Breast epithelium (tissue), 4 donors: ENCODE measurements at regions not wholly inside any gene's neighbourhood (a gene's known extent, or its start where the extent isn't known, plus 50 kb on each side); places are given as distances from the start of the nearest gene placed in this dataset.

Experiments
- DNase-seq, 2 donors: peaks; one replicate each; pipeline ENCODE4 v3.0.0-alpha.2; 2019; ENCODE audit warnings: low spot score in 2 of 2
- H3K27ac ChIP-seq, 2 donors: fragments of 200-600 bp; sonication (generic) in 1 of 2; one replicate each; pipeline ENCODE4 v1.5.1; 2016 to 2019; ENCODE audit warnings: mild to moderate bottlenecking in 1 of 2
- H3K27me3 ChIP-seq, 2 donors: fragments of 200-600 bp; sonication (generic) in 1 of 2; one replicate each; pipeline versions ENCODE4 v1.5.1 to v1.6.0; 2017 to 2019; ENCODE audit warnings: control low read depth in 1 of 2, mild to moderate bottlenecking in 1 of 2
- H3K36me3 ChIP-seq: fragments of 200-600 bp; one replicate; pipeline ENCODE4 v1.5.1; 2019
- H3K4me1 ChIP-seq, 2 donors: fragments of 200-600 bp; sonication (generic); one replicate each; pipeline ENCODE4 v1.5.1; 2016 to 2019; ENCODE audit warnings: control low read depth in 1 of 2
- H3K4me3 ChIP-seq, 3 donors: fragments of 200-600 bp; sonication (generic); 1 replicate in 2 of 3; 2 replicates in 1 of 3; pipeline ENCODE4 v1.5.1; 2016 to 2019; ENCODE audit warnings: mild to moderate bottlenecking in 3 of 3, moderate library complexity in 2 of 3
- H3K9me3 ChIP-seq, 2 donors: fragments of 200-600 bp; sonication (generic) in 1 of 2; one replicate each; pipeline ENCODE4 v1.5.1; 2016 to 2019; ENCODE audit warnings: control low read depth in 1 of 2
- CTCF ChIP-seq, 3 donors: fragments of 450-650 bp; IDR thresholded peaks; one replicate each; pipeline ENCODE4 v1.5.1; 2016 to 2017; ENCODE audit warnings: antibody characterized with exemption in 3 of 3, mild to moderate bottlenecking in 3 of 3, moderate library complexity in 3 of 3
- POLR2A ChIP-seq: fragments of 450-650 bp; IDR thresholded peaks from one replicate; pipeline ENCODE4 v1.6.1; 2016; ENCODE audit warnings: antibody characterized with exemption, mild to moderate bottlenecking, moderate library complexity
- POLR2AphosphoS5 ChIP-seq, 3 donors: sonication (generic); formaldehyde crosslinking; IDR thresholded peaks; one replicate each; pipeline ENCODE4 v1.6.1; 2017; ENCODE audit warnings: antibody characterized with exemption in 3 of 3
- intact Hi-C: fragments of 100-400 bp; cut with DNase I; formaldehyde crosslinking; loops from one replicate; pipeline ENCODE4 v1.15.1; 2023; ENCODE audit warnings: low total_unique reads

- no peak for DNase-seq
- no peak overlapping the region for H3K27ac ChIP-seq
- TF ChIP-seq CTCF (IDR thresholded peaks at IDR 0.05) (no peak), POLR2A (no peak), POLR2AphosphoS5 (IDR thresholded peaks at IDR 0.05) (no peak)
Observed at GRCh38 chr6:16873698-16874097, 112.4 kb upstream of the ATXN1 start.

DNA sequence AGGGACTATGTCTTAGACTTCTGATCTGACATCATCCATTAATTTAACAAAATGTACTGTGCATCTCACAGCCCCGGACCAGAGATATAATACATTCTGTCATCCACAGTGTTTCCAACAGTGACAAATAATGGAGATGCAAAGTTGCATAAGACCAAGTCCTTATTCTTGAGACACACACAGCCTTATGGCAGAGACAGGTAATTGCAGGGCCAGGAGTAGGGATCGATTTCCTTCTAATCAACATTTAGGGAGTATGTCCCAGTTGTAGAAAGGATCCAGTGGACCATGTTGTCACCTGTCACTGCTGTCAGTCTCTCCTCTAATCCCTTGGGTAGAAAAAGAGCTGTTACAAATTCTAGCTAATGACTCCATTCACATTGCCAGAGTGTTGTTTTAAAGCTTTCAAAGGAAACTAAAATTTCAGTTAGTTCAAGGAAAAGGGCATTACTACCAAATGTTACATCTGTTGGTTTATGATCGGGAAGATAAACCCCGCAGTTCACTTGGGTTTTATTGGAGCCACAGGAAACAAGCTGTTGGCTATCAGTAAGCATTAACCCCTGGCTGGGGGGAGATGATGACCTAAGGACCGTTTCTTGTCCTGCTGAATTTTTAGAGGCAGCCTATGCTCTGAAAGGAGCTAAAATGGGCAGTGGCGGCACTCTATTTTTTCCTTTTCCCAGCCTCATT is 111.4 kb upstream of the ATXN1 start:
- H3K27ac ChIP-seq, result no peak overlapping the region
- TF ChIP-seq POLR2AphosphoS5 (IDR thresholded peaks at IDR 0.05) (no peak), POLR2A (no peak), CTCF (IDR thresholded peaks at IDR 0.05) (no peak)
- intact Hi-C loops, result no loop called here
- peaks cover 0 to 5% of the 10 kb centered on the region in 2 donors for H3K9me3 ChIP-seq
- DNase-seq, result no peak
- H3K4me1 ChIP-seq, result no peaks in the 10 kb centered on the region
- H3K36me3 ChIP-seq, result no peaks in the 10 kb centered on the region
- H3K27me3 ChIP-seq, result no peaks in the 10 kb centered on the region
- H3K4me3 ChIP-seq, result no peak overlapping the region

More at GRCh38 chr6:16873698-16874097, 112.4 kb upstream of the ATXN1 start:
- Histone ChIP-seq H3K4me1 (no peaks in the 10 kb centered on the region), H3K4me3 (no peak overlapping the region), H3K9me3 (peaks cover 0 to 8% of the 10 kb centered on the region in 2 donors), H3K36me3 (no peaks in the 10 kb centered on the region), H3K27me3 (no peaks in the 10 kb centered on the region)
- intact Hi-C loops, result no loop called here

GRCh38 chr6:16871047-16871446 is 109.8 kb upstream of the ATXN1 start:
- no peak for TF ChIP-seq CTCF (IDR thresholded peaks at IDR 0.05)
- TF ChIP-seq POLR2AphosphoS5 (IDR thresholded peaks at IDR 0.05), result no peak
- TF ChIP-seq POLR2A, result no peak
- intact Hi-C loops, result no loop called here
- Histone ChIP-seq H3K27ac (no peak overlapping the region), H3K9me3 (no peaks in the 10 kb centered on the region), H3K36me3 (no peaks in the 10 kb centered on the region), H3K27me3 (no peaks in the 10 kb centered on the region), H3K4me3 (no peak overlapping the region), H3K4me1 (no peaks in the 10 kb centered on the region)
- DNase-seq, result no peak

GRCh38 chr6:16868968-16869367 is 107.7 kb upstream of the ATXN1 start:
- Histone ChIP-seq H3K36me3 (no peaks in the 10 kb centered on the region), H3K27ac (no peak overlapping the region), H3K4me1 (no peaks in the 10 kb centered on the region), H3K4me3 (no peak overlapping the region), H3K9me3 (no peaks in the 10 kb centered on the region), H3K27me3 (no peaks in the 10 kb centered on the region)
- TF ChIP-seq CTCF (IDR thresholded peaks at IDR 0.05) (no peak), POLR2AphosphoS5 (IDR thresholded peaks at IDR 0.05) (no peak), POLR2A (no peak)
- intact Hi-C loops, result no loop called here
- no peak for DNase-seq

DNA sequence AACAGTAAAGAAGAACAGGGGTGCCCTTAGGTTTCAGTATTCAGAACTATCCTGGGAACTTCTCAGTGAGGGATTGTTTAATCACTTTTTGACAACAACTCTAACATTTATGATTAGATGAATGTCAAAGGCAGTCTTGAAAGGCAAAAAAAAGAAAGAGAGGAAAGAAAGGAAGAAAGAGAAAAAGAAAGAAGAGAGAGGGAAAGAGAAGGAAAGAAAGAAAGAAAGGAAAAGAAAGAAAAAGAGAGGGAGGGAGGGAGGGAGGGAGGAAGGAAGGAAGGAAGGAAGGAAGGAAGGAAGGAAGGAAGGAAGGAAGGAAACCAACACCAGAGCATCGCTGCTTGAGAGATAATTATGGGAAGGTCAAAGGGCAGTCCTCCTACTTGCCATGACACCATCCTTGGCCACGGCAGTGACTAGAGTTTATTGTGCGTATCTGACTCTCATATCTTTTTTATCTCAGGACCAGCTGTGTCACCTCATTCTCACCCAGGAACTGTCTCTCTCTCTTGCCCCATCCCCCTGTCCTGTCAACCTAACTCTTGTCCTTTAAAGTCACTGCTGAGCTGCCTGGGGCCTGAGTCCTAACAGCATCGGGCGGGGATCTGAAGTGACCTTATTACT is 96.8 kb upstream of the ATXN1 start:
- Histone ChIP-seq H3K36me3 (no peaks in the 10 kb centered on the region), H3K9me3 (no peaks in the 10 kb centered on the region), H3K4me3 (no peak overlapping the region), H3K27ac (no peak overlapping the region), H3K4me1 (no peaks in the 10 kb centered on the region), H3K27me3 (no peaks in the 10 kb centered on the region)
- no peak for DNase-seq
- no peak for TF ChIP-seq POLR2AphosphoS5 (IDR thresholded peaks at IDR 0.05)
- intact Hi-C loops, result no loop called here
